Heart right ventricle (tissue), 16 donors: ENCODE measurements at regions not wholly inside any gene's neighbourhood (a gene's known extent, or its start where the extent isn't known, plus 50 kb on each side); places are given as distances from the start of the nearest gene placed in this dataset.

ENCODE experiments used
- ATAC-seq, 8 donors: fragments of 200-7000 bp; cut with Tn5 transposase; one replicate each; pipeline ENCODE4 v1.9.1; 2020; ENCODE audit warnings: mild to moderate bottlenecking in 8 of 8, moderate library complexity in 8 of 8, moderate number of reproducible peaks in 1 of 8
- DNase-seq, 2 donors: peaks; one replicate each; pipeline ENCODE4 v3.0.0-alpha.2; 2020
- H3K27ac ChIP-seq, 10 donors: fragments of 200-600 bp; sonication (generic) in 2 of 10; one replicate each; pipeline versions ENCODE4 v1.5.0 to v1.8.0; 2020 to 2022; ENCODE audit warnings: mild to moderate bottlenecking in 3 of 10
- H3K27me3 ChIP-seq, 7 donors: fragments of 200-600 bp; one replicate each; pipeline ENCODE4 v1.8.0; 2021 to 2022; ENCODE audit warnings: mild to moderate bottlenecking in 2 of 7
- H3K36me3 ChIP-seq, 9 donors: fragments of 200-600 bp; sonication (generic) in 1 of 9; one replicate each; pipeline versions ENCODE4 v1.5.0 to v1.8.0; 2020 to 2022; ENCODE audit warnings: mild to moderate bottlenecking in 2 of 9
- H3K4me1 ChIP-seq, 9 donors: fragments of 200-600 bp; sonication (generic) in 1 of 9; one replicate each; pipeline versions ENCODE4 v1.5.0 to v1.8.0; 2020 to 2022; ENCODE audit warnings: mild to moderate bottlenecking in 4 of 9
- H3K4me3 ChIP-seq, 10 donors: fragments of 200-600 bp; sonication (generic) in 2 of 10; one replicate each; pipeline versions ENCODE4 v1.5.0 to v1.8.0; 2020 to 2022; ENCODE audit warnings: mild to moderate bottlenecking in 7 of 10, moderate library complexity in 2 of 10
- H3K9me3 ChIP-seq, 11 donors: fragments of 200-600 bp in 10 of 11; sonication (generic) in 2 of 11; one replicate each; pipeline versions ENCODE4 v1.5.0 to v1.8.0; 2013 to 2022; ENCODE audit warnings: mild to moderate bottlenecking in 2 of 11, control low read depth in 1 of 11, moderate library complexity in 1 of 11
- WGBS, 2 donors: extraction: QIAGEN DNeasy Blood & Tissue Kit; methylation state at CpG; one replicate each; pipeline ENCODE4 v1.1.7; 2013; ENCODE audit warnings: inconsistent platforms in 1 of 2; 5-methylcytosine and 5-hydroxymethylcytosine counted together
- intact Hi-C, 10 donors: fragments of 100-400 bp; cut with DNase I; formaldehyde crosslinking; loops; one replicate each; pipeline versions ENCODE4 v1.11.1 to v1.14.2; 2022
- TF ChIP-seq, protein P1 (sequence below), 9 donors: fragments of 200-600 bp; sonication (generic) in 2 of 9; IDR thresholded peaks; one replicate each; pipeline versions ENCODE4 v1.5.0 to v1.8.0; 2021 to 2022; ENCODE audit warnings: antibody characterized with exemption in 9 of 9, mild to moderate bottlenecking in 5 of 9, moderate library complexity in 1 of 9
- donor health status: Arrhythmogenic right ventricular cardiomyopathy.
- donor health status: ischemic (EF 13 %, LVEDD 7.1; RV severe dilation, severe dysfunction).
- donor health status: healthy with polysubstance abuse.
- donor health status: DM: no; HTN: yes; CAD: no.
- donor health status: DM: no; HTN: no; CAD: no.
- donor health status: ischemic (EF 25% LVEDD 6.9; RV normal size, moderate dysfunction).
- donor health status: ischemic (EF 25% LVEDD 5.7; RV mildly dilated, moderate dysfunction).
- donor health status: healthy.
- donor health status: DM: yes; HTN: yes; CAD: no.
- donor health status: Ischemic cardiomyopathy.
- donor health status: ischemic (EF 35%, LVEDD 5.7; RV mildly dilated, moderate dysfunction).
- donor health status: nonischemic (EF 11% LVEDD 7.7; RV severe dilation, severe dysfunction).
- donor health status: DM: yes; HTN: yes; CAD: no.
- donor health status: PGD.
- donor health status: ischemic (EF 29% LVEDD 5.4; RV normal size, mild dysfunction).
- donor health status: nonischemic (EF 23%, LVEDD 6.1; RV moderate dilation, normal function).

DNA sequence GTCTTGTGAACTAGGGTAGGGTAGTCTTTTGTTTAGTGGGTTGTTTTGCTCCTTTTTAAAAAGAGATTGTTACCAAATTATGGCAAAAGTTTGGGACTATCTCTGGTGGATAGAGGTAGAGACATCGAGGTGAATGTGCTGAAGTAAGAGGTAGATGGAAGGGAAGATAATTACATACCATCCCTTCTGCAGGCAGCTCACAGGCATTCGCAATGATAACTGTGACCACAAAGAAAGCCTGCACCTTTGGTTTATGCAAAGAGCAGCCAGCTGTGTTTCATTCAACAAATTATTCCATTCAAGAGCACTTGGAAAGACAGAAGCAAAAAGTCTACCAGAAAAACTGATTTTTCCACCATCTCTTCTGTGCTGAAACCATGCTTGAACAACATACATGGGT is 155.6 kb downstream of the GATB start:
- TF ChIP-seq, protein P1, sequence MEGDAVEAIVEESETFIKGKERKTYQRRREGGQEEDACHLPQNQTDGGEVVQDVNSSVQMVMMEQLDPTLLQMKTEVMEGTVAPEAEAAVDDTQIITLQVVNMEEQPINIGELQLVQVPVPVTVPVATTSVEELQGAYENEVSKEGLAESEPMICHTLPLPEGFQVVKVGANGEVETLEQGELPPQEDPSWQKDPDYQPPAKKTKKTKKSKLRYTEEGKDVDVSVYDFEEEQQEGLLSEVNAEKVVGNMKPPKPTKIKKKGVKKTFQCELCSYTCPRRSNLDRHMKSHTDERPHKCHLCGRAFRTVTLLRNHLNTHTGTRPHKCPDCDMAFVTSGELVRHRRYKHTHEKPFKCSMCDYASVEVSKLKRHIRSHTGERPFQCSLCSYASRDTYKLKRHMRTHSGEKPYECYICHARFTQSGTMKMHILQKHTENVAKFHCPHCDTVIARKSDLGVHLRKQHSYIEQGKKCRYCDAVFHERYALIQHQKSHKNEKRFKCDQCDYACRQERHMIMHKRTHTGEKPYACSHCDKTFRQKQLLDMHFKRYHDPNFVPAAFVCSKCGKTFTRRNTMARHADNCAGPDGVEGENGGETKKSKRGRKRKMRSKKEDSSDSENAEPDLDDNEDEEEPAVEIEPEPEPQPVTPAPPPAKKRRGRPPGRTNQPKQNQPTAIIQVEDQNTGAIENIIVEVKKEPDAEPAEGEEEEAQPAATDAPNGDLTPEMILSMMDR (IDR thresholded peaks at IDR 0.05), result no peak
- no peak for ATAC-seq
- Histone ChIP-seq H3K4me3 (no peak overlapping the region), H3K27me3 (no peaks in the 10 kb centered on the region), H3K9me3 (no peaks in the 10 kb centered on the region), H3K4me1 (peaks cover 0 to 9% (median 0%) of the 10 kb centered on the region in 9 donors), H3K36me3 (no peaks in the 10 kb centered on the region), H3K27ac (no peak overlapping the region)
- intact Hi-C loops, result loop anchor here in 4 of 10 donors (10.0 kb wide), 3 partner anchors 240 to 490 kb away; no protein-coding TSS in a partner anchor
- no peak for DNase-seq
- 92 to 95% methylated on average over 2 of the region's 2 CpGs for whole genome bisulfite sequencing, 2 donors

DNA sequence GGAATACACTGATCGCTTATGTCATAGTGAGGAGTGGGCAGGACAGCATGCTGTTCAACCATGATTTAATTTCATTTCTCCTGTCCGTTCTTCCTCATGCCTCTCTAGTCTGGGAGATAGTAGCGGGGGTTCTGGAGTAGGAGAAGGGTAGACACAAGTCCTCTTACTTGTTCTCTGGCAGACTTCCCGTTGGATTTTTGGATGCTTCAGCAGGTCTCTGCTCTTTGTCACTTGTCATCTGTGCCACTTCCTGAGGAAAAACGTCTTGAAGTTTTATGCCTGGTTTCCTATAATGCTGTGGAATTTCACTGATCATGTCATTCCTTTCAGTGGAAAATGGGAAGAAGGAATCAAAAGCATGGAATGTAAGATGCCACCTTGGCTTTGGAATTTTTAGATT is 154.7 kb downstream of the GATB start:
- TF ChIP-seq, protein P1 (IDR thresholded peaks at IDR 0.05), result no peak
- H3K4me1 ChIP-seq, result peaks cover 0 to 10% (median 0%) of the 10 kb centered on the region in 9 donors
- no peaks in the 10 kb centered on the region for H3K36me3 ChIP-seq
- WGBS, 2 donors, result 24 to 29% methylated on average over 5 of the region's 5 CpGs
- no peaks in the 10 kb centered on the region for H3K27me3 ChIP-seq
- DNase-seq, result peak in 1 of 2 donors; percentile 9
- intact Hi-C loops, result loop anchor here in 4 of 10 donors (10.0 kb wide), 3 partner anchors 241 to 491 kb away; no protein-coding TSS in a partner anchor
- H3K4me3 ChIP-seq, result no peak overlapping the region
- no peak overlapping the region for H3K27ac ChIP-seq
- ATAC-seq, result peak in 5 of 8 donors; percentile 40 to 73 (median 53)
- H3K9me3 ChIP-seq, result no peaks in the 10 kb centered on the region

DNA sequence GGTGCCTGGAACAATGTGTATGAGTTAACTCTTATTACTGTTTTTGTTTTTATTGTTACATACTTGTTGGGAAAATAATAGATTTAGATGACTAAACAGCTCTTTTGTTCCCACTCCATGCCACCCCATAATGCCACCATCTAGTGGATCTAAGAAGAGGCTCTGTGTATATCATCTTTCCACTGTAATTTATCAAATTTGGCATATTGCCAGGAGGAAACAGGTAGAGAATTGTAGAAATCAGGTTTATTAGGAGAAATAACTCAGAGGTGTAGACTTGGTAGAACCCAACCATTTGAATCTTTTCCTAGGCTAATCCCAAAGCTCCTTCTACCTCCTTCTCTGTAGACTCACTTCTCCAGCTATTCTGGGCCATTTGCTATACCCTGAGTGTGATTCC is 150.6 kb downstream of the GATB start:
- H3K27ac ChIP-seq, result no peak overlapping the region
- intact Hi-C loops, result no loop called here
- TF ChIP-seq, protein P1 (IDR thresholded peaks at IDR 0.05), result no peak
- ATAC-seq (no peak), DNase-seq (no peak)
- H3K9me3 ChIP-seq, result no peaks in the 10 kb centered on the region
- H3K27me3 ChIP-seq, result no peaks in the 10 kb centered on the region
- H3K4me1 ChIP-seq, result peaks cover 0 to 19% (median 3%) of the 10 kb centered on the region in 9 donors
- no peaks in the 10 kb centered on the region for H3K36me3 ChIP-seq
- no peak overlapping the region for H3K4me3 ChIP-seq

DNA sequence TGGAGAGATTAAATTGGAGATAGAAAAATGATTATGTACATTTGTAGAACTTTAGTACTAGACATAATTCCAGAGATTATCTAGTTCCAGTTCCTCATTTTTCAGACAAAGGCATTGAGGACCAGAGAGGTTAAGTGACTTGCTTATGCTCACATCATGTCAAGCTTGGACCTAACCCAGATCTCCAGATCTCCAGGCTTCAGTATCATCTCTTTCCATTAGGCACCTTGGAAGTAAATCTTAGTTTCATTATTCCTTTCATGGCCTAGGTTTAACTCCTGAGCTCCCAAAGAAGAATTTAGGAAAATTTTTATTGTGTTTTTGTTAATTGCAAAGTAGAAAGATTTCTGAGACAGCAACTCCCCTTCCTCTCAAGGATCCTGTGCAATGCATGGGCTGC is 148.8 kb downstream of the GATB start:
- H3K36me3 ChIP-seq, result no peaks in the 10 kb centered on the region
- TF ChIP-seq, protein P1 (IDR thresholded peaks at IDR 0.05), result no peak
- peaks cover 0 to 24% (median 0%) of the 10 kb centered on the region in 9 donors for H3K4me1 ChIP-seq
- no peak overlapping the region for H3K27ac ChIP-seq
- H3K9me3 ChIP-seq, result no peaks in the 10 kb centered on the region
- intact Hi-C loops, result no loop called here
- H3K27me3 ChIP-seq, result no peaks in the 10 kb centered on the region
- no peak for ATAC-seq
- H3K4me3 ChIP-seq, result no peak overlapping the region
- DNase-seq, result no peak
